ENCODE measurements at regions not wholly inside any gene's neighbourhood (a gene's known extent, or its start where the extent isn't known, plus 50 kb on each side); places are given as distances from the start of the nearest gene placed in this dataset.

DNA sequence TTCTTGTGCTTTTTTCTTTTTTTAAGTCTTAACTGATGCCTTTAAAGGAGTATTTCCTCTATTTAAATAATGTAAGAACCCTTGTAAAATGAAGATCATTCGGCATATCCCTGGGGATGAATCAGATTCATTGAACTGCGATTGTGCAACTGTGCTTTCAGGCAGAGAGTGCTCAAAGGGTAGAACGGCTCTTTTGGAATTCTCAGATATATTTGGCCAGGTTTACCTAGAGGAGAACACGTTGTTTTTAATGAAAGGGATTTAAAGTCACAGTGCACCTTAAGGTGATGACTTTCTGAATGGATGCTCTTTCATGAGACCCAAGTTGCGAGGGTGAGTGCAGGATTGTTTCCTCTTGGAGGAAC, 51.6 kb upstream of the ELOVL6 start:
- H3K27me3 Mint-ChIP-seq = peaks cover 0 to 32% (median 10%) of the 10 kb centered on the region in 5 donors
- H3K27ac ChIP-seq (ENCODE audit: low read depth, low read length) = no peak overlapping the region
- H3K27me3 ChIP-seq (ENCODE audit: control insufficient read depth in 2 of 2, insufficient read depth in 2 of 2, low read length in 2 of 2) = no peaks in the 10 kb centered on the region
- H3K4me1 ChIP-seq (ENCODE audit: control insufficient read depth in 2 of 2, insufficient read depth in 2 of 2, low read length in 2 of 2) = no peaks in the 10 kb centered on the region
- CTCF ChIA-PET = no interaction called here
- H3K9me3 ChIP-seq (ENCODE audit: control insufficient read depth in 2 of 3, low read length in 3 of 3) = no peaks in the 10 kb centered on the region
- DNase-seq (no peak), ATAC-seq (no peak)
- H3K27ac Mint-ChIP-seq = no peak overlapping the region
- no peak overlapping the region for H3K4me3 Mint-ChIP-seq
- no peaks in the 10 kb centered on the region for H3K4me1 Mint-ChIP-seq
- H3K4me3 ChIP-seq (ENCODE audit: low read length) = no peak overlapping the region
- H3K9me3 Mint-ChIP-seq = peaks cover 0 to 4% (median 0%) of the 10 kb centered on the region in 11 donors
- H3K36me3 Mint-ChIP-seq = no peaks in the 10 kb centered on the region
- POLR2A ChIA-PET = no interaction called here
- intact Hi-C loops (cut with micrococcal nuclease) = no loop called here
- H3K36me3 ChIP-seq (ENCODE audit: control insufficient read depth in 2 of 3, insufficient read depth in 3 of 3, low read length in 3 of 3) = no peaks in the 10 kb centered on the region

DNA sequence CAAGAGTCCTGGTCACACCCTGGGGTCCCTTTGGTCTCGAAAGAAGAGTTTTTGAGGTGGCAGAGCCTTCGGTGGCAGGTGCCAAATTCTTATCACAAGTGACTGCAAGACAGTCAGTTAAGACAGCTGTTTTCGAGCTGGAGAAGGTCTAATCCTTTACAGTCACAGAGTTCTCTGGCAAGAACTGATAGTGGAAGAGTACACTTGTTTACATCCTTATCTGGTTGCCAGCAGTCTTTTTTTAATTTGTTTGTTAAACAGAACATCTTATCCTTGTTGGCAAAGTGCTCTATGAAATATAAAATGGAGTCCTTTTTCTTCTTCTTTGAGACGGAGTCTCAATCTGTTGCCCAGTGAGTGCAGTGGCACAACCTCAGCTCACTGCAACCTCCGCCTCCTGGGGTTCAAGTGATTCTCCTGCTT, 50.4 kb upstream of the ELOVL6 start:
- Mint-ChIP-seq H3K4me1 (no peaks in the 10 kb centered on the region), H3K4me3 (no peak overlapping the region), H3K27me3 (peaks cover 0 to 32% (median 5%) of the 10 kb centered on the region in 5 donors), H3K36me3 (no peaks in the 10 kb centered on the region), H3K27ac (no peak overlapping the region), H3K9me3 (no peaks in the 10 kb centered on the region)
- H3K4me1 ChIP-seq (ENCODE audit: control insufficient read depth in 2 of 2, insufficient read depth in 2 of 2, low read length in 2 of 2) = no peaks in the 10 kb centered on the region
- H3K4me3 ChIP-seq (ENCODE audit: low read length) = no peak overlapping the region
- H3K9me3 ChIP-seq (ENCODE audit: control insufficient read depth in 2 of 3, low read length in 3 of 3) = no peaks in the 10 kb centered on the region
- no peaks in the 10 kb centered on the region for H3K27me3 ChIP-seq (ENCODE audit: control insufficient read depth in 2 of 2, insufficient read depth in 2 of 2, low read length in 2 of 2)
- no peaks in the 10 kb centered on the region for H3K36me3 ChIP-seq (ENCODE audit: control insufficient read depth in 2 of 3, insufficient read depth in 3 of 3, low read length in 3 of 3)
- ChIA-PET POLR2A (no interaction called here), CTCF (no interaction called here)
- H3K27ac ChIP-seq (ENCODE audit: low read depth, low read length) = no peak overlapping the region
- intact Hi-C loops (cut with micrococcal nuclease) = no loop called here
- ATAC-seq (no peak), DNase-seq (no peak)

All from naive thymus-derived CD4-positive, alpha-beta T cell (primary cell).